MV-4-11 (cell line): ENCODE measurements at regions not wholly inside any gene's neighbourhood (a gene's known extent, or its start where the extent isn't known, plus 50 kb on each side); places are given as distances from the start of the nearest gene placed in this dataset.
"Not testable (repeated sequence)": the region's sequence is repeated elsewhere in the genome, so short reads cannot be mapped to it uniquely, and the experiment has no call there.

Experiments used
- DNase-seq: peaks from one replicate; lab custom pipeline; 2025; lab: John Stamatoyannopoulos, UW

DNA sequence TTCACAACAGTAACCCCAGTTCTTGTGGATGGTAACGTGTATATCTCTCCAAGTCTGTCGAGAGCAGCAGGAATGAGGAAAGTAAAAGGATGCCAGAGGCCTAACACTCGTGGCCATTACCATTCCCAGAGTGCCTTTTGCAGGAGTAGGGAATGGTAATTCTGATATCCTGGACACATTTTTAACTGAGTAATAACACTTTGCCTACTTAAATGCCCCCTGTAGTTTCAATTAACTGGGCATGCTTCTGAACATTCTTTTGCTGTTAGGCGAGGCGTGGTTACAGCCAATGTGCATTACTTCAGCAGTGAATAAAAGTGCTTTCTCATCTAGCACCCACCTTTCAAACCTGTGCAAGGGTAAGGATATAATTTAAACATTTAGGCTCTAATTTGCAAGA is 258.5 kb upstream of the ADGRL2 start:
- DNase-seq, result no peak

DNA sequence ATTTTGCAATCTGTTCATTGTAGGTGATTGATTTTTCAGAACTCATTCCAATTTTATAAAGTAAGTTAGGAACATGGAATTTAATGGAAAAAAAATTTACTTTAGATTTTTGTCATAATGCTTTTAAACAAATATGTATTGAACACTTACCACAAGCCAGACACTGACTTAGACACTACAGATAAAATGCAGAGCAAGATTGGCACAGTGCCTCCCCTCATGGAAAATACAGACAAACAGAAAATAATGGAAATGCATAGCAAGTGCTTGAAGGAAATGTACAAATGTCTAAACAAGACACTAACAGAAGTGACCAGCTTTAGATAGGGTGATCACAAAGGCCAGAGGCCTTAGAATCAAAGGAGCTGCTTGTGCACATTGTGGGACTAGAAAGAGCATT is 260.5 kb upstream of the ADGRL2 start:
- no peak for DNase-seq

- no peak for DNase-seq
Measured at GRCh38 chr1:81529014-81529413, 271.7 kb upstream of the ADGRL2 start.

- DNase-seq, result no peak
Measured at GRCh38 chr1:81525085-81525484, 275.6 kb upstream of the ADGRL2 start.

GRCh38 chr1:81519987-81520386 is 280.7 kb upstream of the ADGRL2 start:
- DNase-seq, result no peak

- DNase-seq, result no peak
Measured at GRCh38 chr1:81517987-81518386, 282.7 kb upstream of the ADGRL2 start.

- DNase-seq, result no peak
Measured at GRCh38 chr1:81513796-81514354, 286.9 kb upstream of the ADGRL2 start.

DNA sequence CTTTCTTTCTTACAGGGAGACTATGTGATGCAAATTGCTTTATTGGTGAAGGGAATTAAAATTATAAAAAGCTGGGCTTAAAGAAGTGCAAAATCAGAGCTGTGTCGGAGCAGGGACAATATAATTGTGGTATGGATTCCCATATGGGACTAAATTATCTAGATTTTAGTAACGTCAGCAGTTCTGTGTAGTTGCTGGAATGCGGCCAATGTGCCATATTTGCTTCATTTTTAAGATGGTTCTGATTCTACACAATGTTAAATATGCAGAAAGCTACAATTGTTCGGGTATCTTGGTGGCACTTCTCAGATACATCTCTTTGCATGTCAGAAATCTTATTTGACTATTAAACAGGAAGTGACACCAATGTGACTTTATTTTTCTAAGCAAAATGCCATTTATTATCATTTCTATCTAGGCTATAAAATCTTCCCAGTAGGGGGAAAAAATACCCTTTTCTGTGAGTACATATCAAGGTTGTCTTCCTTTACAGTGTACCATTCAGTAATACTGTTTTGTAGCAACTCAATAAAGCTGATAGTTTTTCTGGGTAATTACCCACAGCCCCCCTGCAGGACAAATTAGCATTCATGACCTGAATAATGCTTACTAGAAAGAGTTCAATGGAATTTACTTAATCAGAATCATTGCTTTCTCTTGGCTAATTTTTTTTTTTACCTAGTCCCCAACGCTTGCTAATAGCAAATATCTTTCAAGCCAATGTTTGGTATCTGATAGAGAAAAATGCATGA is 288.3 kb upstream of the ADGRL2 start:
- DNase-seq, result no peak

GRCh38 chr1:81511281-81511680 is 289.5 kb upstream of the ADGRL2 start:
- DNase-seq, result no peak

DNA sequence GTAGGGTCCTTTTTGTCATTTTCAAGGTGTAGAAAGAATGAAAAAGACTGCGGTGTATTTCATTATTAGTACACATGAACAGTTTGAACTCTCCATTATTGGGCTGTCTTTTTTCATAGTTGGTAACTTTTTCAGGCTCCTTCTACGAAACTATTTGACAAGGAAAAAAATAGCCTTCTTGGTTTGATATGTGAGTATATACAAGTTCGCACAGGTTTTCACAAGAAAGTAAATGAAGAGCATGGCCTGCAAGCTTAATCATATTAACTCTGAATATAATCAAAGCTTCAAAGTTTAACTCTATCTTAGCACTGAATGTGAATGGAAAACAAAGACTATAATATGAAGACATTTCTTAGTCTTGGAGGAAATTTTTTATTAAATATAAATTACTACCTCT is 290.0 kb upstream of the ADGRL2 start:
- no peak for DNase-seq

DNA sequence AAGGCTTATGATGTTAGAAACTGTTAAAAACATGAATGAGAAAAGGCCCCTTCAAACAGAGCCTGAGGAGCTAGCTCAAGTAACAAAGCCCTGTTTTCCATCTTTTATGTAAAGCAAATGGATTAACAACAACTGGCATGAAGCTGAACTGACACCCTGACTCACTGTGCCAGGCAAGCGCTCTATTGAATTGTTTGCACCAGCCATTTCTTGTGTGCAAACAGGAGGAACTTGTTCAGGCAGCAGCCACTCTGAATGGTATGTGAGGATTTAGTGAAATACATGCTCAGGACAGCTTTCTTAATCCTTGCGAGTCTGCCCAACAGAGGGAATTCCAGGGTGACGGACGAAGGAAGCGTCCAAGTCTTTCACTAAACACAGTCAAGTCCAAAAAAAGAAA is 291.1 kb upstream of the ADGRL2 start:
- DNase-seq, result no peak

- DNase-seq, result no peak
Measured at GRCh38 chr1:81506699-81507098, 294.0 kb upstream of the ADGRL2 start.

GRCh38 chr1:81505831-81506230 is 294.9 kb upstream of the ADGRL2 start:
- DNase-seq, result no peak

DNA sequence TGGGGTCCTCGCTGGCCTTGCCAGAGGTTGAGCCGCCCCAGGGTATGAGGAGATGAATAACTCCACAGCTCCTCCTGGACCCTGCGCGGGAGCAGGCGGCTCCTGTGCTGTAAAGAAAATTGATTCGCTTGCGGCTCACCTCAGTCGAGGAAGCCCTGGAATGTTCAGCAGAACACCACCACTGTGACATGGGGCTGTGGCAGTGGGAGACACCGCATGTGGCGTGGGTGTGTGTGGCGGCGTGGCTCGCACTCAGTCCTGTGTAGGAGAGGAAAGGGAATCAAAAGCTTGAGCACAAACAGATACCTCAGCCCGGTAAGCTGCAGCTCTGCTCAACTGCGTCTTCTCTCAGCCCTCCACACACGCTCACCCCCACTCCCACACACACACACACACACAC is 295.9 kb upstream of the ADGRL2 start:
- DNase-seq, result not testable (repeated sequence)

- not testable (repeated sequence) for DNase-seq
Measured at GRCh38 chr1:81502705-81503104, 298.0 kb upstream of the ADGRL2 start.

DNA sequence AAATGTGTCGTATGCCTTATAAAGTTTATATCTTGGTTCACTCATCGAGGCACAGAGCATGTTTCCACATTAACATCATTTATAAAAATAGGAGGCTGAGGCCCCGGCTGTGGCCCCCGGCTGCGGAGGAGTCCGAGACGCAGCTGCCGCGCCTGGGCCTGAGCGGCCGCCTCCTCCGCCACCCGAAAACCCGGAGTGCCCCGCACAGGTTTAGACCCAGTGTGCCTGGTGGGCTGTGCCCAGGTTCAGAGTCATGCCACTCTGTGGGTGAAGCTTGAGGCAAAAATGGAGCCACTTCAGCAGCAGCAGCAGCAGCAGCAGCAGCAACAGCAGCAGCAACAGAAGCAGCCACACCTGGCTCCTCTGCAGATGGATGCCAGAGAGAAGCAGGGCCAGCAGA is 299.2 kb upstream of the ADGRL2 start:
- not testable (repeated sequence) for DNase-seq

DNA sequence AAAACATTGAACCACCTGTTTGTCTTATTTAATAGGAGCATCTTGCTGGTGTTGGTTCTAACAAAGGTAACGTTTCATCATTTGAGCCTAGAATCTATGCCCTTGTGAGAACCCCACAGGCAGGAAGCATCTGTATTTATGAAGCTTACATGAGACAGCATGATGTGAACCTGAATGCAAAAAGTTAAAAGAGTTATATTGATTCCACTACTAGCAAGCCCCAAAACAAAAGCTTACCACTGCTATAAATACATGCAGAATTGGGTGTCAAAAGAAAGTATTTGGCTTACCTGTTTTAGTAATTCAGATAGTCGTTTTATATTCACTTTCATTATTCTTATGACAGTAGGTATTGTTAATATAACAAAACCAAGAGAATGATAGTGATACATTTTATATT is 301.2 kb upstream of the ADGRL2 start:
- DNase-seq, result no peak

GRCh38 chr1:81498471-81499462 is 302.0 kb upstream of the ADGRL2 start:
- no peak for DNase-seq

GRCh38 chr1:81496349-81496748 is 304.4 kb upstream of the ADGRL2 start:
- DNase-seq, result no peak

- no peak for DNase-seq
Measured at GRCh38 chr1:81493102-81493869, 307.4 kb upstream of the ADGRL2 start.

DNA sequence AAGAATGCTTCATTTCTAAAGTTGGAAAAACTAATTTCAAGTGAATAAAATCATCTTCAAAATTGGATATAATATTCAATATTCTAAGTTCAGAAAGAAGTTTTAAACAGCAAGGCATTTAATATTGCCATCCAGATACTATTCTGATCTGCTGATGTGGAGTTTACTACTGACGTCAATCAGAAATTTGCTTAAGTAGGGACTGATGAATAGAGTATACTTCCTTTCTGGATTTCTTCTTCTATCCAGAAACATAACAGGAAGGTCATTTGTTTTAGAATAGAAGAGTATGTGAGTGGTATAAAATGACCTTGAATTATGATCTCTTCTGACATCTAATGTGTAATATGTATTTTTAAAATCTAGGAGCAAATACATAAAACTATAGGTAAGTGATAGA is 308.1 kb upstream of the ADGRL2 start:
- DNase-seq, result no peak

- no peak for DNase-seq
Measured at GRCh38 chr1:81490614-81491013, 310.1 kb upstream of the ADGRL2 start.
